ENCODE measurements at regions not wholly inside any gene's neighbourhood (a gene's known extent, or its start where the extent isn't known, plus 50 kb on each side); places are given as distances from the start of the nearest gene placed in this dataset.

DNA sequence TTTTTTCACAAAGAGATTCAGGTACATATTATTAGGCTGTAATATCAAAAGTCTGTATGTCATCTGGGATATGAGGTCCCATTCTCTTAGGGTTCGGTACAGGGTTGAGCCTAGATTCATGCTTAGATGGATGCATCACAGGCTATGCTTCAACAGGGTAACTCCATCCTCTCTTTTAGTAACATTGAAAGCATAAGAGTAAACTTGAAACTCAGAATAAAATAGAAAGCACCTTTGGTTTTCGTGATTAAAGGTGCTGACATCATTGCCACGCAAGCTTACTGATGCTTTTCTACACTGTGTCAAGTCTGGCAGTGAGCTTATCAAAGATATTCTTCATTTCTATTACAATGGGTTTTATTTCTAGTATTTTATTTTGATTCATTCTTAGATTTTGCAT, 419.1 kb upstream of the DSEL start:
- TF ChIP-seq EZH2 (IDR thresholded peaks at IDR 0.05; ENCODE audit: borderline replicate concordance, low read length), result no peak
- TF ChIP-seq, protein P1, sequence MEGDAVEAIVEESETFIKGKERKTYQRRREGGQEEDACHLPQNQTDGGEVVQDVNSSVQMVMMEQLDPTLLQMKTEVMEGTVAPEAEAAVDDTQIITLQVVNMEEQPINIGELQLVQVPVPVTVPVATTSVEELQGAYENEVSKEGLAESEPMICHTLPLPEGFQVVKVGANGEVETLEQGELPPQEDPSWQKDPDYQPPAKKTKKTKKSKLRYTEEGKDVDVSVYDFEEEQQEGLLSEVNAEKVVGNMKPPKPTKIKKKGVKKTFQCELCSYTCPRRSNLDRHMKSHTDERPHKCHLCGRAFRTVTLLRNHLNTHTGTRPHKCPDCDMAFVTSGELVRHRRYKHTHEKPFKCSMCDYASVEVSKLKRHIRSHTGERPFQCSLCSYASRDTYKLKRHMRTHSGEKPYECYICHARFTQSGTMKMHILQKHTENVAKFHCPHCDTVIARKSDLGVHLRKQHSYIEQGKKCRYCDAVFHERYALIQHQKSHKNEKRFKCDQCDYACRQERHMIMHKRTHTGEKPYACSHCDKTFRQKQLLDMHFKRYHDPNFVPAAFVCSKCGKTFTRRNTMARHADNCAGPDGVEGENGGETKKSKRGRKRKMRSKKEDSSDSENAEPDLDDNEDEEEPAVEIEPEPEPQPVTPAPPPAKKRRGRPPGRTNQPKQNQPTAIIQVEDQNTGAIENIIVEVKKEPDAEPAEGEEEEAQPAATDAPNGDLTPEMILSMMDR (conservative IDR thresholded peaks at IDR 0.05 in 1 of 2, IDR thresholded peaks at IDR 0.05 in 1 of 2; ENCODE audit: extremely low read depth in 1 of 2, insufficient read depth in 1 of 2, low read depth in 1 of 2, low read length in 2 of 2), result no peak

Measured in mammary epithelial cell (primary cell).